GM21390 (cell line): ENCODE measurements at regions not wholly inside any gene's neighbourhood (a gene's known extent, or its start where the extent isn't known, plus 50 kb on each side); places are given as distances from the start of the nearest gene placed in this dataset.
"Not testable (repeated sequence)": the region's sequence is repeated elsewhere in the genome, so short reads cannot be mapped to it uniquely, and the experiment has no call there.

Experiments used
- ATAC-seq: cut with Tn5 transposase; IDR thresholded peaks from one replicate; pipeline ENCODE4 v1.9.1; 2021; ENCODE audit not compliant: unreplicated experiment

DNA sequence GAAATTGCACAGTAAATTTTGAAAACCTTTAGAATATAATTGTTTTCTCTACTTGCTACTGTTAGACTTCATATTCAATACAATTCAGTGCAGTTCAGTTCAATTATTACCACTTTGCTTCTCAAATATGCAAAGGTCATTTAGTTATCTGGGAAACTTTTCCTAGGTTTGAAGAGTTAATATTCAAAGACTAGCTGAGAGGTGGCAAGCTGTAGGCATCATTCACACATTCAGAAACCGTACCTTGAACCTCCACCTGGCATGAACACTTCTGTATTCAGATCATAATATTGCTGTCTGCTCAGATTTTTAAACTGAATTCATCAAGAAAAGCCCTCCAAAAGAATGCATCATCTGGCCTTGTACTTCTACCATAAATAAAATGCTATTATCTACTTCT is 162.1 kb upstream of the PCSK5 start:
- ATAC-seq = no peak

DNA sequence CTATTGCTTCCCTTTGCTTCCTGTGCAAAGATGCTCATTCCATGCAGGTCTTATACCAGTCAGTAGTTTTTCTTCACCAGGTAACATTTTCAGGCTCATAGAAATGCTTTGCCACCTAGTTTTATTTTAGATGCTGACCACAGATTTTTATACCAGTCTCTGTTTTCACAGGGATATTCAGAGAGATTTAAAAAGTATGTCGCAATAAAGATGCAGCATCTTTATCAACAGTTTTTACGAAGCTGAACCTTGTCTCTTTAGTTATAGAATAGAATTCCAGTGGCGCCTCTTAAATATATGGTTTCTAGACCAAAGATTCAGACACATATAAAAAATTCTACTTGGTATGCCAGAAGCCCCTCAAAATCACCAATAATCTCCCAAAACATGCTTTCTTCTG is 155.7 kb upstream of the PCSK5 start:
- no peak for ATAC-seq

DNA sequence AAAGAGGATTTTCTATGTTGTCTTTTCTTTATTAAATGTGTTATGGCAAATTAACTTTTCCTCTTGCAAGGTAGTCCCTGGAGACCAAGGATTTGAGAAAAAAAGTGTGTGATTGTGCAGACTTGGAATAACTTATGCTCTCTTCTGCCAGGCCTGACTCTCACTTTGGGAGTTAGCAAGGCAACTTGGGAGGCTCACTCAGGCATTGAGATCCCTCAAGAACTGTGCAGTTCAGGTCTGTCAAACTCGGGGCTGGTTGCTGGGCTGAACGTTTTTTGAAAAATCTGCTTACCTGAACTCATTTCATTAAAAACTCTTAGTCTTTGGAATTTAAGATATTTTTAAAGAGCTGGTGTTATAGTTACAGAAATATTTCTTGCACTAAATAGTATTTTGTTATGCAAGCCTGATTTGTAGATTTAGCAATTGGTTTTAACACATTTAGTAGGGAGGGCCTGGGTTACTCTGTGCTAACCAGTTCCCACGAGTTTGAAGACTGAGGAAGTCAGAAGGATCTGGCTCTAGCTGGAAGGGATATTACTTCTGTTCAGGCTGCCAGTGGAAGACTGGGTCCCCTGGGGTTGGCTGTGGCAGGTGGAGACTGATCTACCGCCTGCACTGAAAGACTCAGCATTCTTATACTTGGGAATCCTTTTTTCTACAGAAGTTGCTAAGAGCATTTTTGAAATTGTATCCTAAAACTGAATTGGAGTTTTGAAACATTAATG is 150.4 kb upstream of the PCSK5 start:
- ATAC-seq = no peak

DNA sequence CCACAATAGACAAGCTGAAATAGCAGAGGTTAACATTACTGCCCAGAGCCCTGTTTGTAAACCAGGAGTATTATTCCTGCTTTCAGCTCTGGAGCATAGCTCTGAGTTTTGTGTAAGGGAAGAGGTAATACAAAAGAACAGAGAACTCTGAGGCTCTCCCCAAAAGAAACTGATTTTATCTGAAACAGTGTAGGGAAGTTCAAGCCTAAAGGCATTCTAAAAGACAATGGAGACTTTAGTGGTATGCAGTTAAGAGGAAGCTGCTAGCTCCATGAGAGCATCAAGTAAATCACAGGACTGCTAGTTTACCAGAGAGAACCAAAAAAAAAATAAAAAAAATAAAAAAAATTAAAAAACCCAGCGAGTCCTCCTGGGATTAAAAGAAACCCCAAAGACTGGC is 146.6 kb upstream of the PCSK5 start:
- ATAC-seq = no peak

DNA sequence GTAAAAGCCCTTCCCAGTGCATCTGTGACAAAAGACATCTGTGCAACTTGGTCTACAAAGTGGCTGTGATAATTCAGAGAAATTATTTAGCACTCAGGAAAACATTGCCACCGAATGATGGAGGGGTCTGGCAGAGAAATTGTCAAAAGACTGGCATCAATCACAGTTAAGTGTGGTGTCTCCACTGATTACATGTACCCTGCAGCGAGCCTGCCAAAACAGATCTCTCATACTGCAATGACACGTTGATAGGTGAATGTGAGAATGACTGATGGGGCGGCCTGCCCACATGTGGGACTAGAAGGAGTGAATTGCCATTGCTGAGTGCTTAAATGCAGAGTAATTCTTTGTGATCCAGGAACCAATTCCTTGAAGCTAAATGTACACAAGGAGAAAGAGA is 136.4 kb upstream of the PCSK5 start:
- ATAC-seq = no peak

DNA sequence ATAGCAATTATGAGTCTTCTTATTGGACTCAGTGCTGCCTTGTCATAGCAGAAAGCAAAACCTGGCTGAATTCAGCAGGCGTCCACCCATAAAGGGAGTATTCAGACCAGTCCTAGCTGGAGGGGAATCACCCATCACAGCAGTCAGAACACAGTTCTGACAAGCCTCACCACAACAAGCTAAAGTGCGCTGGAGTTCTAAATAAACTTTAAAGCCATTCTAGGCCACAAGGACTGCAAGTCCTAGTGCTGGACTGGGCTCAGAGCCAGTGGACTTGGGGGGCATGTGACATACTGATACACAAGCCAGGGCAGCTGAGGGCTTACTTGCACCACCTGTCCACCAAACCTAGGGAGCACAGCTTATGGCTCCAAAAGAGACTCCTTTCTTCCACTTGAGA is 115.3 kb upstream of the PCSK5 start:
- ATAC-seq = no peak

DNA sequence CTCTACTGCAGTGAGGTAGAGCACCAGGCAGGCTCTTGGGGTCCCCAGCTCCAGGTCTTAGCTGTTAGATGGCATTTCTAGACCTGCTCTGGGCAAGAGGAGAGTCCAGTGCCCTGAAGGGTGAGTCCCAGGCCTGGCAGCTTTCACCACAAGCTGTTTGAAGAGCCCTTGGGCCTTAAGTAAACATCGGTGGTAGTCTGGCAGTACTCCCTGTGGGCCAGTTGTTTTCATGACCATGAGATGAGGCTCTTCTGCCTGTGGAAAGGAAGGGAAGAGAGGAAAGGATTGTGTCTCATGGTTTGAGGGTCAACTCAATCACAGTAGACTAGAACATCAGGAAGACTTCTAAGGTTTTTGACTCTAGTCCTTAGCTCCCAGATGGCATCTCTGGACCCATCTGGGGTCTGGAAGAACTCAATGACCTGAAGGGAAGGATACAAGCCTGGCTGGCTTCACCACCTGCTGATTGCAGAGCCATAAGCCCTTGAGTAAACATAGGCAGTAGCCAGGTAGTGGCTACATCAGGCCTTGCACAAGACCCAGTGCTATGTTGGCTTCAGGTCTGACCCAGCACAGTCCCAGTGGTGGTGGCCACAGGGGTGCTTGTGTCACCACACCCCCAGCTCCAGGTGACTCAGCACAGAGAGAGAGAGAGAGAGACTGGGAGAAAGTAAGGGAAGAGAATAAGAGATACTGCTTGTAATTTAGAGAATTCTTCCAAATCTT is 114.3 kb upstream of the PCSK5 start:
- no peak for ATAC-seq

DNA sequence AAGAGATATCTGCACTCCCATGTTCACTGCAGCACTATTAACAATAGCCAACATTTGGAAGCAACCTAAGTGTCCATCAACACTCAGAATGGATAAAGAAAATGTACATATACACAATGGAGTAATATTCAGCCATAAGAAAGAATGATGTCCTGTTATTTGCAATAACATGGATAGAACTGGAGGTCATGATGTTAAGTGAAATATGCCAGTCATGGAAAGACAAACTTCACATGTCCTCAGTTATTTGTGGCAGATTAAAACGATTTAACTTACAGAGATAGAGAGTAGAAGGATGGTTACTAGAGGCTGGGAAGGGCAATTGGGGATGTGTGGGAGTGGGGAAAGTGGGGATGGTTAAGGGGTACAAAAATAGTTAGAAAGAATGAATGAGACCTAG is 110.3 kb upstream of the PCSK5 start:
- ATAC-seq = no peak

DNA sequence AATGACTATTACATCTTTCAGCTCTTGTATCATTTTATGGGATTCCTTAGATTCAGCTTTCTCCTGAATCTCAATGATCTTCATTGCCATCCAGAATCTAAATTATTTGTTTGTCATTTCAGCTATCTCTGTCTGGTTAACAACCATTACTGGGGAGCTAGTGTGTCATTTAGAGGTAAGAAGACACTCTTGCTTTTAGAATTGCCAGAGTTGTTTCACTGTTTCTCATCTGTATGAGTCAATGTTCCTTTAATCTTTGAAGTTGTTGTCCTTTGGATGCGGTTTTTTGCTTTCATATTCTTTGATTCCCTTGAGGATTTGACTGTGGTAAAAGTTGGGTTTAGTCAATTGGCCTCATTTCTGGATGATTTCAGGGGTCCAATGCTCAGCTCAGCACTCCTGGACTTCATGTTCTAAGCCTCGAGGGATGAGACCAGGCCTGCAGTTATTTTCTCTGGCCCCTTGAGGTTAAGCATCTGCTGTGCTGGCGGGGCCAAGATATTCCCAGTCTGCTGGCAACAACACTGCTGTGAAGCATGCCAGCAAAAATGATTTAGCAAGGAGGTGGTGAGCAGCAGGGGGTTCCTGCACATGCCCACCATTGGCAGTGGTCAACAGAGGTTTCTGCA is 102.4 kb upstream of the PCSK5 start:
- ATAC-seq = no peak

DNA sequence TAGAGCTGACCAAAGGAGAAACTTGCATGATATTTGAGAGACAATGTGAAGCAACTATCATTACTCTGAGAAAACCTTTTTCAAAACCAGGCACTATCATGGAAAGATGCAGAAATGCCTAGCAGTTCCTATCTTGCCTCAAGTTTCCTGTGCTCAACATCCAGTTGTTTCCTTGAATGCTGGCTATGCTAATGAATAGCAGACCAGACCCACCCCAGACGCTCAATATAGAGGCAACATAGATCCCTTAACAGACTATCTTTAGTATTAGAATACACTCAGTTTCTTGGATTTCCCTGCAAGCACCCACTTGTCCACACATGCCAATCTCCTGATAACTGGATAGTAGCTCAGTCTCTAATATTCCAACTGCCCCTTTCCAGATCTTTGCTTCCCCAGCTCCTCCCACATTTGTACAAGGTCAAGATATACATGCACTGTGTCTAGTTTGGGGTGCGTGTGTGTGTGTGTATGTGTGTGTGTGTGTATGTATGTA is 93.3 kb upstream of the PCSK5 start:
- no peak for ATAC-seq

DNA sequence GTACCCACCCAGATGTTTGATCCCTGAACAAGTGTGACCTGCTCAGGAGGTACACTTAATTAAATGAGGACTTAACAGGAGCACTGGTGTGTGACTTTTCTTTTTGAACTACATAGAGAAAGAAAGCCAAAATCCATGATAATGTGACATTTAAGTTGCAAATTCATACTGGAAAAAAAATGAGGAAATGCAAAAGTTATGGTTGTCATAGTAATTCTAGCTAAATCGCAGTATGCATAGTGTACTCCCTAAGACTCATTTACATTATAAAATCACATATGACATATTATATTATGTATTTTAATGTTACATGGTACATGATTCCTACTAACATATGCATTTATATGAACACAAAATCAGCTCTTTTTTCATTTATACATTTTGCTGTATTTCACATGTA is 92.0 kb upstream of the PCSK5 start:
- no peak for ATAC-seq

DNA sequence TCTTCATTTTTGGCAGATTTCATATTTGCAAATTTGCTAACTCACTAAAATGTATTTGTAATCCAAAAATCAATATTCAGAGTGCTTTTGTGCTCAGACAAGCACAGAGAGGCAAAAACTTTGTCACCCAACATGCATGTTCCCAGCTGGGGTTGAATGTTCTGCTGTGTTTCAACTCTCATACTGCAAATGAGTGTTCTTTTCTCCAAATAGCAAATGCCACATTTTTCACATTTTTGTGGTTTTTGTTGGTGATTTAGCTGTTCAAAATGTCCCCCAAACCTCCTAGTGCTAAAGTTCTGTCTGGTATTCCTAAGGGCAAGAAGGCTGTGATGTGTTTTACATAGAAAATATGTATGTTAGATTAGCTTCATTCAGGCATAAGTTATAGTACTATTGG is 87.3 kb upstream of the PCSK5 start:
- no peak for ATAC-seq

DNA sequence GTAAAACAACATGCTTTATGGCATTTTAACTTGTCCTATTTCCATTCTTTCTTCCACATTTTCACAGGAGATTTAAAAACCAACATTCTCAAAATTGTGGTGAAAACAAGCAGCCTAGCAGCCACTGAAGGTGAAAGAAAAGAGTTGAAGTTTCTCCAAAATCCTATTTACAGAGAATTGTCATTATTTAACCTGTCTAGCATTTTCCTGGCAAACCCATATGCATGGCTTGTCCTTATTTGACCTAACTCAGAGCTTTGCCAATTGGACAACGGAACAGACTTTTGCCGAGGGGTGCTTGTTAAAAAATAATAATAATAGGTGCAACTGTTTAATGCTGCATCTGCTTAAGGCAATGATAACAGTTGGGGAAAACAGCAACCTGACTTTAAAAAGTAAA is 80.4 kb upstream of the PCSK5 start:
- ATAC-seq = no peak

DNA sequence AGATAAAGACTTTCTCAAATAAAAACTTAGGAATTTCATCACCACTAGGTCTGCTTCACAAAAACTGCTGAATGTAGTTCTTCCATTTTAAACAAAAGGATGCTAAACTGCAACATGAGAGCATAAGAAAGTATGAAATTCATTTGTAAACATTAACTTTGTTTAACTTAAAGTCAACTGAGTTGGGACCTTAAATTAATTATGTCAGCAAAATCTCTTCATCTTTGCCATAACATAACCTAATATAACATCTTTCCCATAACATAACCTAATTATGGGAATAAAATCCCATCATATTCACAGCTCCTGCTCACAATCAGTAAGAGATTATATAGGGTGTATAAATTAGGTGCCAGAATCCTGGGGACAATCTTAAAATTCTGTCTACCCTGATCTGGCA is 78.8 kb upstream of the PCSK5 start:
- no peak for ATAC-seq

DNA sequence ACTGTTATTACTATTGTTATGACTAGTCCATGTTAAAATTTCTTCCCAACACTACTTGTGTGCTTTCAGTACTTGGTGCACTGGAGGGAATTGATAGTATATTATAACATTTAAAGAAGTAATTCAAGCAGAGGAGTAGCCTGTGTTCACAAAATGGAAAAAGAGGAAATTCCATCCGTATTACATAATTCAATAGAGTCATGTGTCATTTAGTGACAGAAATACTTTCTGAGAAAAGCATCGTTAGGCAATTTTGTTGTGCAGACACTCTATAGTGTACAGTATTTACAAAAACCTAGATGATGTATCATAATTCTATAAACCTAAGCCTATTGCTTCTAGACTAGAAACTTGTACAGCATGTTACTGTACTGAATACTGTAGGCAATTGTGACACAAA is 78.3 kb upstream of the PCSK5 start:
- ATAC-seq = no peak

DNA sequence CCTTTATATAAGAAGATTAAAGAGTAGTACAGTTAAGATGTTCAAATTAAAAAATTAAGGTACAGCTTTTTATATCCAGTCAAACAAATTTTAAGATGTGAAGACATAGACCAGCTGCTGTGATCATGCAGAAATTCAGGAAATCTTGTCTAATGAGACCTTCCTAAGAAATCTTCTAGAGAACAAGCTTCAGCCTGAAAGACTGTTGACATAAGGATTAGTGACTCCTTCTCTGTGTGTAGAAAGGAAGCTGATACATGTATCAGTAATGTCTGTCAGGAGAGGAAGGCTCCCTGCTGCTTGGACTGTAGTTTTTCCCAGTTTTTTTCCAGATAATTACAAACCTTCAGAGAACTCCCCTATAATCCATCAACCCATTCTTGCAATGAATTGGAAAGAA is 75.8 kb upstream of the PCSK5 start:
- ATAC-seq = no peak

DNA sequence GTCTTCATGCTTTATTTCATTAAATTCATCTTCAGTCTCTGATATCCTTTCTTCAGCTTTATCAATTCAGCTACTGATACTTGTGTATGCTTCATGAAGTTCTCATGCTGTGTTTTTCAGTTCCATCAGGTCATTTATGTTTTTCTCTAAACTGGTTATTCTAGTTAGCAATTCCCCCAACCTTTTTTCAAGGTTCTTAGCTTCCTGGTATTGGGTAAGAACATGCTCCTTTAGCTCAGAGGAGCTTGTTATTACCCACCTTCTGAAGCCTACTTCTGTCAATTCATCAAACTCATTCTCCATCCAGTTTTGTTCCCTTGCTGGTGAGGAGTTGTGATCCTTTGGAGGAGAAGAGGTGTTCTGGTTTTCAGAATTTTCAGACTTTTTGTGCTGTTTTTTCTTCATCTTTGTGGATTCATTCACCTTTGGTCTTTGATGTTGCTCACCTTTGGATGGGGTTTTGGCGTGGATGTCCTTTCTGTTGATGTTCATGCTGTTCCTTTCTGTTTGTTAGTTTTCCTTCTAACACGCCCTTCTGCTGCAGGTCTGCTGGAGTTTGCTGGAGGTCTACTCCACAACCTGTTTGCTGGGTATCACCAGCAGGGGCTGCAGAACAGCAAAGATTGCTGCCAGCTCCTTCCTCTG is 69.9 kb upstream of the PCSK5 start:
- not testable (repeated sequence) for ATAC-seq

DNA sequence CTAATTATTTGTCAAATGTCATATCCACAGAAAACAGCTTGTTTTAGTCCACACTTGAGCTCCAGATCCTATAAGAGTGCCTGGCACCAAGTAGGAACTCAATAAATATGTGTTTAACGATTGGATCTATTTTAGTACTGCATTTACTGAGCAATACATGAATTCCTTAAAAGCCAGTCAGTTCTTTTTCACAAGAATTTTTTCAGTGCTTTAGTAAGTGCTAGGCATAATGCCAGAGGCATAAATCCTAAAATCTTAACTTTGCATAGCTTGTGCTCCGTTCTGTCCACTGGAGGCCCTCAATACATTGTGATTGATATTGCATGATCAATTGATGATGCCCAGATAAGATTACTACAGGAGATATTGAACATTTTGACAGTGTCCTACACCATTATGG is 67.3 kb upstream of the PCSK5 start:
- ATAC-seq = no peak

DNA sequence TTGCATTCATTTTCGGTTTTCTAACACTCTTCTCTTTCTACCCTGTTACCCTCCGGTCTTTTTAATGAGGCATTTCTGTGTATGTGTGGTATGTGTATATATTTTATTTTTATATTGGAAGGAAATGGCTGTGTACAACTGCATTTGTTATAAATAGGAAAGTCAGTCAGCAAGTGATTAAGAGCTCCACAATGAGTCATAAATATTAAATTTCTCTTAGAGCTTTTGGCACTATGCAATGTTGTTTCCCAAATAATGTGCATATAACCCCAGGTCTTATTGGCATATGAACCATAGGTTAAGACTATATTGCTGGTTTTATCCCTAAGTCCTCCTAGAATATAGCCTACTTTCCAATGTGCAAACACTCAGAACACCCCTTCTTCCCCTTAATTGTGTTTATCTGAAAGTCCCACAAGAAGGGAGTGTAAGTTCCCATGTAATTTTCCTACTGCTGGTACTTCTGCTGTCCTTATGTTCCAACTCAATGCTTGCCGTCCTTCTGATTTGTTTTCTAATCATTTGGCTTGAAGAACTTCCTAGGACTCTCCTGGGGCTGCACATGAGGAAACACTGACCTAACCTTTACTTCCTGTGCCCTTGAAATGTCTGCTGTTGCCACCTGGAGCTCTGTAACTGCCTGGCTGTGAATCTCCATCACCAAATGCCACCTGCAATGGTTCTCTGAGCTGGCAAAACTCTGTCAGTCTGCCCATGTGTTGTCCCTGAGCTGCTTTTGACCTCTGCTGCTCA is 65.5 kb upstream of the PCSK5 start:
- ATAC-seq = no peak

DNA sequence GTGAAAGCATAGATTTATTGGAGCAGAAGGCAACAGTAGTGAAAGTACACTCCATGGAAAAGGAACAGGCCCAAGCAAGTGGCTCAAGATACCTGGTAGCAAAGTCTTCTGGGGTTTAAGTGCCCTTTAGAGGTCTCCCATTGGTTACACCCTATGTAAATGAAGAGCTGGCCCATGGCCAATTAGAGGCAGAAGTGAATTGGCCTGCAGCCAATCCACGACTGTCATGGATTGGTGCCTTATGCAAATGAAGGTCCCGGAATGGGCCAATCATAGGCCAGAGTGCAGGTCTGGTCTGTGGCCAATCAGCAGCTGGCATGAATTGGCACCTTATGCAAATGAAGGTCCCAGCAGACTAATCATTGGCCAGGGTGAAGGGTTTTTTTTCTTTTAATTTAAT is 64.2 kb upstream of the PCSK5 start:
- ATAC-seq = no peak

DNA sequence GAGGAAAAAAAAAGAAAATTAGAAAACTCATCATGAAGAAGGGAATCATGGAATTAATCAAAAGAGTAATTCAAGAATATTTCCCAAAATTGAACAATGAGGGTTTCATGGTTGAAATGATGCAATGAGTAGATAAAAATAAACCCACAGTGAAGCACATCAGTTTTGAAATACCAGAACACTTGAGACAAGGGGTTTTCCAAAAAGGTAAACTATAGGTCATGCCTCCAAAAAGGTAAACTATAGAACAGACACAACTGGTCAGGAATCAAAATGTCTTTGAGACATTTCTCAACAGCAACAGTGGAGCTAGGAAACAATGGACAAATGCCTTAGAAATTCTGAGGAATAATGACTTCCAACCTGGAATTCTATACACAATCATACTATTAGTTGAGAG is 60.2 kb upstream of the PCSK5 start:
- no peak for ATAC-seq
